ENCODE measurements at regions not wholly inside any gene's neighbourhood (a gene's known extent, or its start where the extent isn't known, plus 50 kb on each side); places are given as distances from the start of the nearest gene placed in this dataset.

- Histone ChIP-seq H3K9me3 (no peaks in the 10 kb centered on the region), H3K36me3 (replicated peaks in 1 of 2; ENCODE audit: insufficient read depth in 1 of 2, low read depth in 2 of 2) (no peaks in the 10 kb centered on the region), H3K27ac (no peak overlapping the region), H3K27me3 (no peaks in the 10 kb centered on the region), H3K4me3 (no peak overlapping the region), H3K4me1 (no peaks in the 10 kb centered on the region)
- 33 to 49% methylated on average over 2 of the region's 2 CpGs for WGBS, 2 donors
- ATAC-seq (no peak), DNase-seq (no peak)
- TF ChIP-seq CTCF (IDR thresholded peaks at IDR 0.05): no peak
- no peak for TF ChIP-seq POLR2A (IDR thresholded peaks at IDR 0.05)
- intact Hi-C loops (cut with DNase I): no loop called here
Observed at GRCh38 chr4:96039803-96040436, 200.0 kb downstream of the PDHA2 start.

GRCh38 chr4:96044971-96045370, 205.1 kb downstream of the PDHA2 start:
- no peak for TF ChIP-seq CTCF (IDR thresholded peaks at IDR 0.05)
- TF ChIP-seq POLR2A (IDR thresholded peaks at IDR 0.05): no peak
- ATAC-seq: no peak
- Histone ChIP-seq H3K27me3 (no peaks in the 10 kb centered on the region), H3K4me3 (no peak overlapping the region), H3K27ac (no peak overlapping the region), H3K36me3 (replicated peaks in 1 of 2; ENCODE audit: insufficient read depth in 1 of 2, low read depth in 2 of 2) (no peaks in the 10 kb centered on the region), H3K4me1 (no peaks in the 10 kb centered on the region), H3K9me3 (no peaks in the 10 kb centered on the region)
- WGBS, 2 donors: 59 to 68% methylated on average over 4 of the region's 4 CpGs
- intact Hi-C loops (cut with DNase I): no loop called here
- DNase-seq: no peak

GRCh38 chr4:96052827-96053226, 212.9 kb downstream of the PDHA2 start:
- WGBS, 2 donors: 90 to 94% methylated on average over 1 of the region's 1 CpG
- H3K36me3 ChIP-seq (replicated peaks in 1 of 2; ENCODE audit: insufficient read depth in 1 of 2, low read depth in 2 of 2): no peaks in the 10 kb centered on the region
- no peak overlapping the region for H3K27ac ChIP-seq
- no peak for ATAC-seq
- intact Hi-C loops (cut with DNase I): no loop called here
- no peak overlapping the region for H3K4me3 ChIP-seq
- DNase-seq: no peak
- H3K4me1 ChIP-seq: no peaks in the 10 kb centered on the region
- no peak for TF ChIP-seq POLR2A (IDR thresholded peaks at IDR 0.05)
- no peak for TF ChIP-seq CTCF (IDR thresholded peaks at IDR 0.05)
- H3K27me3 ChIP-seq: no peaks in the 10 kb centered on the region
- H3K9me3 ChIP-seq: no peaks in the 10 kb centered on the region

GRCh38 chr4:96056346-96056934, 216.5 kb downstream of the PDHA2 start:
- DNase-seq: no peak
- Histone ChIP-seq H3K4me1 (no peaks in the 10 kb centered on the region), H3K27me3 (no peaks in the 10 kb centered on the region), H3K4me3 (no peak overlapping the region), H3K9me3 (no peaks in the 10 kb centered on the region), H3K36me3 (replicated peaks in 1 of 2; ENCODE audit: insufficient read depth in 1 of 2, low read depth in 2 of 2) (no peaks in the 10 kb centered on the region), H3K27ac (no peak overlapping the region)
- ATAC-seq: no peak
- no peak for TF ChIP-seq POLR2A (IDR thresholded peaks at IDR 0.05)
- no peak for TF ChIP-seq CTCF (IDR thresholded peaks at IDR 0.05)
- intact Hi-C loops (cut with DNase I): no loop called here
- 78 to 80% methylated on average over 9 to 12 of the region's 12 CpGs for WGBS, 2 donors

- DNase-seq: no peak
- intact Hi-C loops (cut with DNase I): no loop called here
- no peak for ATAC-seq
- TF ChIP-seq POLR2A (IDR thresholded peaks at IDR 0.05) (no peak), CTCF (IDR thresholded peaks at IDR 0.05) (no peak)
- H3K4me1 ChIP-seq: no peaks in the 10 kb centered on the region
- no peaks in the 10 kb centered on the region for H3K27me3 ChIP-seq
- no peak overlapping the region for H3K4me3 ChIP-seq
- 46 to 49% methylated on average over 2 of the region's 2 CpGs for WGBS, 2 donors
- no peaks in the 10 kb centered on the region for H3K36me3 ChIP-seq (replicated peaks in 1 of 2; ENCODE audit: insufficient read depth in 1 of 2, low read depth in 2 of 2)
- H3K27ac ChIP-seq: no peak overlapping the region
- no peaks in the 10 kb centered on the region for H3K9me3 ChIP-seq
Observed at GRCh38 chr4:96063639-96064038, 223.7 kb downstream of the PDHA2 start.

All from body of pancreas (tissue), 4 donors.